ENCODE measurements at regions not wholly inside any gene's neighbourhood (a gene's known extent, or its start where the extent isn't known, plus 50 kb on each side); places are given as distances from the start of the nearest gene placed in this dataset.
A peak's percentile ranks its signal among the peaks of the same experiment; 100 is the strongest.

DNA sequence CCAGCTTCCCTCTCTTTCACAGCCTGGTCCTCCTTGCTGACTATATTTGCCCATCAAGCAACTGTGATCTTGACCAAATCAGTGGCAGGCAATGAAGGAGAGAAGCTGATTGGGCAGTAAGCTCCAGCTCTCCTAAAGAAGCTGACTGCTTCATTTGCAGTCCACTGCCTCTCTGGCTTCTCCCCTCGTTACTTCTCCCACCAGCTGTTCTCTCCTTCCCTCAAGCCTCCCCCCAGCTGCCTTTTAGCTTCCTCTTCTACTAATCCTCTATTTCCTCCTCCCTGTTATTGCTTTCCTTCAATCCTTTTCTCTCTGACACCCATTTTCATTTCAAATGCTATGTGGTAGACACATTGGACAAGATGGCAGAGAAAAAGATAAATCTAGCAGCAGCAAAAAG lies 474.7 kb upstream of the UBE2E2 start:
- no peak for DNase-seq (ENCODE audit: low read depth)
- H3K4me3 ChIP-seq (ENCODE audit: low read depth, low read length) = no peak overlapping the region
- TF ChIP-seq, protein P1, sequence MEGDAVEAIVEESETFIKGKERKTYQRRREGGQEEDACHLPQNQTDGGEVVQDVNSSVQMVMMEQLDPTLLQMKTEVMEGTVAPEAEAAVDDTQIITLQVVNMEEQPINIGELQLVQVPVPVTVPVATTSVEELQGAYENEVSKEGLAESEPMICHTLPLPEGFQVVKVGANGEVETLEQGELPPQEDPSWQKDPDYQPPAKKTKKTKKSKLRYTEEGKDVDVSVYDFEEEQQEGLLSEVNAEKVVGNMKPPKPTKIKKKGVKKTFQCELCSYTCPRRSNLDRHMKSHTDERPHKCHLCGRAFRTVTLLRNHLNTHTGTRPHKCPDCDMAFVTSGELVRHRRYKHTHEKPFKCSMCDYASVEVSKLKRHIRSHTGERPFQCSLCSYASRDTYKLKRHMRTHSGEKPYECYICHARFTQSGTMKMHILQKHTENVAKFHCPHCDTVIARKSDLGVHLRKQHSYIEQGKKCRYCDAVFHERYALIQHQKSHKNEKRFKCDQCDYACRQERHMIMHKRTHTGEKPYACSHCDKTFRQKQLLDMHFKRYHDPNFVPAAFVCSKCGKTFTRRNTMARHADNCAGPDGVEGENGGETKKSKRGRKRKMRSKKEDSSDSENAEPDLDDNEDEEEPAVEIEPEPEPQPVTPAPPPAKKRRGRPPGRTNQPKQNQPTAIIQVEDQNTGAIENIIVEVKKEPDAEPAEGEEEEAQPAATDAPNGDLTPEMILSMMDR (IDR thresholded peaks at IDR 0.05; ENCODE audit: control insufficient read depth, extremely low read depth, insufficient read depth) = no peak

DNA sequence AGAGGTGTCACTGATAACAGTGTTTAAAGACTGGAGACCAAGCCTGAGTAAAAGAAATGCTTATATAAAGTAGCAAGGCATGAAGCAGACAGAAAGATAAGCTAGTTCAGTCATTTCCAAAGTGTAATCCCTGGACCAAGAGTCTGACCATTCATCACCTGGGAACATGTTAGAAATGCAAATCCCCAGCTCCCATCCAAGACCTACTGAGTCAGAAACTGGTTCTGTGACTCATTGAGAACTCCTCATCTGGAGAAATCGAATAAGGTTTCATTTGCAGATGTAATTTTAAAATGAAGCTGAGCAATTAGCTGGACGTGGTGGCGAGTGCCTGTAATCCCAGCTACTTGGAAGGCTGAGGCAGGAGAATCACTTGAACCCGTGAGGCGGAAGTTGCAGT lies 473.9 kb upstream of the UBE2E2 start:
- DNase-seq (ENCODE audit: low read depth) = no peak
- TF ChIP-seq, protein P1 (IDR thresholded peaks at IDR 0.05; ENCODE audit: control insufficient read depth, extremely low read depth, insufficient read depth) = no peak

DNA sequence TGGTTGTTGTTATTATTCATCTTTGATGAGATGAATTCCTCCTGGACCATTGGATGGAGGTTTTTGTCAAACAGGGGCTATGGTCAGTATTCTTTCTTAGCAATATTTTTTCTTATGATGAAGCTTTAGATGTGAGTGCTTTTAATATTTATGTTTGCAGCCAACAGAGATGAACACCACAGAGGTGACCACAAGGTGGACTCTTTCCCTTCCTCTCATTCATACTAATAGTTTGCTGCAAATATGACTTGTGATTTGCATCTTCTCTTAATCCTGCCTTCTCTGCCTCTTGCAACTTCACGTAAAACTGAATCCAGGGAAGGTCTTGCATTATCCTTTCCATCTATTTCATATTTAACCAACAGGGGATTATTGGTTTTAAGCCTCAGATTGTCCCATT lies 473.1 kb upstream of the UBE2E2 start:
- H3K4me3 ChIP-seq (ENCODE audit: low read depth, low read length) = no peak overlapping the region
- peak; percentile 15 for DNase-seq (ENCODE audit: low read depth)
- TF ChIP-seq, protein P1 (IDR thresholded peaks at IDR 0.05; ENCODE audit: control insufficient read depth, extremely low read depth, insufficient read depth) = peak; percentile 71

More for the DNA sequence above, 473.9 kb upstream of the UBE2E2 start:
- H3K4me3 ChIP-seq (ENCODE audit: low read depth, low read length) = no peak overlapping the region

DNA sequence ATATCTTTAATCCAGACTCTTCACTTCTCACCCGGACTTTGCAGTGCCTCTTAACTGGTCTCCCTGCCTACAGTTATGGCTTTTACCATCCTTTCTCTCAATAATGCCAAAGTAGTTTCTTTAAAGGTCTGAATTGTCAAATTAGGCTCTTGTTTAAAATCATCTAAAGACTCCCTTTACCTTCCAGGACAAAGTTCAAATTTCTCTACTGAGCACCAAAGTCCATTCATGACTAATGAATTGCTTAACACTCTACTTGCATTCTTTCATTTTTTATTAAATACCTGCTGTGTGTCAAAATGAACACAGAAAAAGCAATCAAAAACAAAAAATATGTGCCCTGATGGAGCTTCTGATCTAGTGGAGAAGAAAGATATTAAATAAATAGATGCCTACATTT lies 472.4 kb upstream of the UBE2E2 start:
- DNase-seq (ENCODE audit: low read depth) = no peak
- TF ChIP-seq, protein P1 (IDR thresholded peaks at IDR 0.05; ENCODE audit: control insufficient read depth, extremely low read depth, insufficient read depth) = no peak
- H3K4me3 ChIP-seq (ENCODE audit: low read depth, low read length) = no peak overlapping the region

DNA sequence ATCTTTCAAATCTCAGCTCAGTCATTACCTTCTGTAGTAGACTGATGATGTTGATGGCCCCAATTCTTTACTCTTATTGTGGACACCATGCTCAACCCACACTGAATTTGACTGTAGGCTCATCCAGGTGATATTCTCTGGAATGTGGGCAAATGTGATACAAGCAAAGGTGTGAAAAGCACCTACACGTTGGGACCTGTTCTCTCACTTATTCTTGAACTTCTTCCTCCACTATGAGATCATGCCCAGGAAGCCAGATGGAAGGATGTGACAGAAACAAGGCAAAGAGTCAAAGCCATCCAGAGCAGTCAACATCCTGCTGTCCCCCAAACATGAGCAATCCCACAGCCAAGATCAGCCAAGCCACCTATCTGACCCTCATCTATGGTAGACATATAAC lies 471.2 kb upstream of the UBE2E2 start:
- H3K4me3 ChIP-seq (ENCODE audit: low read depth, low read length) = no peak overlapping the region
- DNase-seq (ENCODE audit: low read depth) = no peak
- TF ChIP-seq, protein P1 (IDR thresholded peaks at IDR 0.05; ENCODE audit: control insufficient read depth, extremely low read depth, insufficient read depth) = no peak

DNA sequence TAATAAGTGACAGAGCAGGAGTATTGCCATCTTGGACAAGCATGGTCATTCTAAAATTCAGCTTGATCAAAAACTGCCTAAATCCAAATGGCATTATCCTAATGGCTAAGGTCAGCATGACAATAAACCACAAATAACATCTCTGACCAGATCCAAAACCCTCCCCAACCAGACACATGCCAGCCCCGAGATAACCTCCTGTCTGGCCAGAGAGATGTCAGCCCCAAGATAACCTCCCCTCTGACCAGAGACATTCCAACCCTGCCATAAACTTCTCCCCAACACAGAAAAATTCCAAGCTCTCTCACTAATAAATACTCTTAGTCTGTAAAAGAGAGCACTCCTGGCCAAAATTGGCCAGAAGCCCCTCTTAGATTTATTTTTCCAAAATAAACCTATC lies 470.5 kb upstream of the UBE2E2 start:
- DNase-seq (ENCODE audit: low read depth) = no peak
- H3K4me3 ChIP-seq (ENCODE audit: low read depth, low read length) = no peak overlapping the region
- TF ChIP-seq, protein P1 (IDR thresholded peaks at IDR 0.05; ENCODE audit: control insufficient read depth, extremely low read depth, insufficient read depth) = no peak

DNA sequence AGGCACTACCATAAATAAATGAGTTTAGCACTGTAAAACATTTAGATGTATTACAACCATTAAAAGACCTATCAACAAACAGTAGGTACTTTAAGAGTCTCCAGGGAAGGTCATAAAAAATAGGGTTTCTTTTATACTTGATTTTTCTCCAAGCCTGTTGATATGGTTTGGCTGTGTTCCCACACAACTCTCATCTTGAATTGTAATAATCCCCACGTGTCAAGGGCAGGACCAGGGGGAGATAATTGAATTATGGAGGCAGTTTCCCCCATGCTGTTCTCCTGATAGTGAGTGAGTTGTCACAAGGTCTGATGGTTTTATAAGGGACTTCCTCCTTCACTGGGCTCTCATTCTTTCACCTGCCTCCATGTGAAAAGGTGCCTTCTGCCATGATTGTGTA lies 468.9 kb upstream of the UBE2E2 start:
- TF ChIP-seq, protein P1 (IDR thresholded peaks at IDR 0.05; ENCODE audit: control insufficient read depth, extremely low read depth, insufficient read depth) = no peak
- H3K4me3 ChIP-seq (ENCODE audit: low read depth, low read length) = no peak overlapping the region
- no peak for DNase-seq (ENCODE audit: low read depth)

Measured in LNCaP clone FGC (cell line).